ENCODE measurements at regions not wholly inside any gene's neighbourhood (a gene's known extent, or its start where the extent isn't known, plus 50 kb on each side); places are given as distances from the start of the nearest gene placed in this dataset.

- Histone ChIP-seq H3K9ac (replicated peaks; ENCODE audit: extremely low read depth, insufficient read depth, low read length) (no peak overlapping the region), H3K27me3 (ENCODE audit: control insufficient read depth in 2 of 2, insufficient read depth in 2 of 2, low read length in 2 of 2) (no peaks in the 10 kb centered on the region), H3K9me1 (replicated peaks; ENCODE audit: control insufficient read depth, extremely low read depth, insufficient read depth, low read length) (no peaks in the 10 kb centered on the region), H3K4me2 (ENCODE audit: insufficient read depth, low read length) (no peak overlapping the region), H3K9me3 (replicated peaks; ENCODE audit: control insufficient read depth, insufficient read depth, low read length) (no peaks in the 10 kb centered on the region), H3K4me1 (ENCODE audit: control insufficient read depth, extremely low read depth, insufficient read depth, low read length) (no peaks in the 10 kb centered on the region), H3K4me3 (replicated peaks in 1 of 3; ENCODE audit: insufficient read depth in 1 of 3, low read depth in 1 of 3, low read length in 3 of 3) (no peak overlapping the region), H4K20me1 (replicated peaks; ENCODE audit: control insufficient read depth, extremely low read depth, insufficient read depth, low read length) (no peaks in the 10 kb centered on the region), H3K27ac (ENCODE audit: insufficient read depth, low read depth, low read length) (no peak overlapping the region), H2AFZ (ENCODE audit: low read depth, low read length) (no peak overlapping the region), H3K36me3 (ENCODE audit: control insufficient read depth in 2 of 2, extremely low read depth in 1 of 2, insufficient read depth in 2 of 2, low read length in 2 of 2) (no peaks in the 10 kb centered on the region), H3K79me2 (ENCODE audit: control insufficient read depth, insufficient read depth, low read length) (no peaks in the 10 kb centered on the region)
- CTCF ChIA-PET, result interaction anchor here (1.2 to 1.5 kb wide), 3 partner anchors 11 to 251 kb away, joined by 3 to 5 read pairs (median 3); no protein-coding TSS in a partner anchor
- intact Hi-C loops (cut with micrococcal nuclease) (no loop called here), dilution Hi-C loops (cut with MboI; ENCODE audit: extremely low pct_ligation_motif_present, low sequenced_read_pairs) (no loop called here)
- POLR2A ChIA-PET, result no interaction called here
- TF ChIP-seq FOS (IDR thresholded peaks at IDR 0.05; ENCODE audit: borderline replicate concordance, insufficient read depth, low read length) (no peak), EZH2 (IDR thresholded peaks at IDR 0.05; ENCODE audit: borderline replicate concordance, low read depth, low read length, severe bottlenecking) (no peak), JUN (IDR thresholded peaks at IDR 0.05; ENCODE audit: borderline replicate concordance, insufficient read depth, insufficient read length, low read depth) (no peak), MYC (IDR thresholded peaks at IDR 0.05; ENCODE audit: low read depth, low read length) (no peak), POLR2A (IDR thresholded peaks at IDR 0.05; ENCODE audit: low read depth, low read length) (no peak)
- FAIRE-seq (no peak), DNase-seq (ENCODE audit: low read depth, low spot score) (no peak)
- BruUV-seq (replicated peaks), result no TSS peak
These were observed 252.0 kb downstream of the TBX18 start for GRCh38 chr6:84512391-84512790.

DNA sequence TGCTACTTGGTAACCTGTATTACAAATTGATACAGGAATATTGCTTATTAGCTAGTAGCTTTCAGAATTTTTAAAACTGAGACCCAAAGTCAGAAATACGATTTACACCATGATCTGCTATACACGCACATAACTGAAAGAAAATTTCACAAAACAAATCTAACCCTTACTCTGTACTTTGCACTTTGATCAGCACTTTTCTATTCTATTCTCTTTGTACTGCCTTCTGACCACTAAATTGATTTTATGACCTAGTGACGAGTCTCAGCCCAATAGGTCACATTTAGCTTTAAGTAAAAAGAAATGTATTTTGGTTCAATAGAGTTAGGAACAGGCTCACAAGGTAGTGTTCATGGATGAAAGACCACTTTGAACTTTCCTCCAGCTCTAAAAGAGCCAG lies 252.5 kb downstream of the TBX18 start:
- dilution Hi-C loops (cut with MboI; ENCODE audit: extremely low pct_ligation_motif_present, low sequenced_read_pairs), result no loop called here
- Histone ChIP-seq H3K4me2 (ENCODE audit: insufficient read depth, low read length) (no peak overlapping the region), H3K27ac (ENCODE audit: insufficient read depth, low read depth, low read length) (no peak overlapping the region), H3K9me1 (replicated peaks; ENCODE audit: control insufficient read depth, extremely low read depth, insufficient read depth, low read length) (no peaks in the 10 kb centered on the region), H3K4me1 (ENCODE audit: control insufficient read depth, extremely low read depth, insufficient read depth, low read length) (no peaks in the 10 kb centered on the region), H3K9ac (replicated peaks; ENCODE audit: extremely low read depth, insufficient read depth, low read length) (no peak overlapping the region), H3K36me3 (ENCODE audit: control insufficient read depth in 2 of 2, extremely low read depth in 1 of 2, insufficient read depth in 2 of 2, low read length in 2 of 2) (no peaks in the 10 kb centered on the region), H3K9me3 (replicated peaks; ENCODE audit: control insufficient read depth, insufficient read depth, low read length) (no peaks in the 10 kb centered on the region), H4K20me1 (replicated peaks; ENCODE audit: control insufficient read depth, extremely low read depth, insufficient read depth, low read length) (no peaks in the 10 kb centered on the region), H3K27me3 (ENCODE audit: control insufficient read depth in 2 of 2, insufficient read depth in 2 of 2, low read length in 2 of 2) (no peaks in the 10 kb centered on the region), H3K4me3 (replicated peaks in 1 of 3; ENCODE audit: insufficient read depth in 1 of 3, low read depth in 1 of 3, low read length in 3 of 3) (no peak overlapping the region), H3K79me2 (ENCODE audit: control insufficient read depth, insufficient read depth, low read length) (no peaks in the 10 kb centered on the region), H2AFZ (ENCODE audit: low read depth, low read length) (no peak overlapping the region)
- BruUV-seq (replicated peaks), result no TSS peak
- no peak for DNase-seq (ENCODE audit: low read depth, low spot score)
- ChIA-PET POLR2A (no interaction called here), CTCF (interaction anchor here (1.1 to 1.5 kb wide), 4 partner anchors 11 to 251 kb away, joined by 3 to 5 read pairs (median 3); no protein-coding TSS in a partner anchor)
- TF ChIP-seq POLR2AphosphoS5 (IDR thresholded peaks at IDR 0.05; ENCODE audit: insufficient read depth, low read depth, low read length) (no peak), MAX (IDR thresholded peaks at IDR 0.05; ENCODE audit: insufficient read depth, insufficient read length) (no peak), FOS (IDR thresholded peaks at IDR 0.05; ENCODE audit: borderline replicate concordance, insufficient read depth, low read length) (no peak), JUN (IDR thresholded peaks at IDR 0.05; ENCODE audit: borderline replicate concordance, insufficient read depth, insufficient read length, low read depth) (no peak), EZH2 (IDR thresholded peaks at IDR 0.05; ENCODE audit: borderline replicate concordance, low read depth, low read length, severe bottlenecking) (no peak), GATA2 (IDR thresholded peaks at IDR 0.05; ENCODE audit: insufficient read depth, insufficient read length, low read depth, low read length) (no peak), MYC (IDR thresholded peaks at IDR 0.05; ENCODE audit: low read depth, low read length) (no peak), CTCF (IDR thresholded peaks at IDR 0.05; ENCODE audit: extremely low read depth in 1 of 2, insufficient read depth in 1 of 2, low read depth in 1 of 2, low read length in 2 of 2) (no peak), POLR2A (IDR thresholded peaks at IDR 0.05; ENCODE audit: low read depth, low read length) (no peak)
- intact Hi-C loops (cut with micrococcal nuclease), result no loop called here
- FAIRE-seq, result no peak
